ENCODE measurements at regions not wholly inside any gene's neighbourhood (a gene's known extent, or its start where the extent isn't known, plus 50 kb on each side); places are given as distances from the start of the nearest gene placed in this dataset.

DNA sequence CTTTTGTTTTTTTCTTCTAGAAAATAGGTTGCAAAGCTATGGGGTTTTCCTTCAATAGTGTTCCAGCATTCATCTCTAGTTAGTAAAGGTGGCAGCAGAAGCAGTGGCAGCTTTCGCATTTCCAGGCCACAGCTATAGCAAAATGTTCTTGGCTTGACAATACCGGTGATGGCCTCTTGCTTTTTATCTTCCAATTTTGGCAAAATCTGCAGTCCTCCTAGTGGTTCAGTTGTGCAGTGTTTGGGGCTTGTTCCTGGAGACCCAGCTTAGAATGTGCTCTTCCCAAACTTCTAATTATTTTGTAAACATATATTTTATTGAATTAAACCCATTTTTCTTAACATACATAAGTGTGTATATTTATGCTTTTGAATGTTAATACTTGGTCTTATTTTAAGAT is 370.6 kb upstream of the MAN1A1 start:
- TF ChIP-seq, protein P1, sequence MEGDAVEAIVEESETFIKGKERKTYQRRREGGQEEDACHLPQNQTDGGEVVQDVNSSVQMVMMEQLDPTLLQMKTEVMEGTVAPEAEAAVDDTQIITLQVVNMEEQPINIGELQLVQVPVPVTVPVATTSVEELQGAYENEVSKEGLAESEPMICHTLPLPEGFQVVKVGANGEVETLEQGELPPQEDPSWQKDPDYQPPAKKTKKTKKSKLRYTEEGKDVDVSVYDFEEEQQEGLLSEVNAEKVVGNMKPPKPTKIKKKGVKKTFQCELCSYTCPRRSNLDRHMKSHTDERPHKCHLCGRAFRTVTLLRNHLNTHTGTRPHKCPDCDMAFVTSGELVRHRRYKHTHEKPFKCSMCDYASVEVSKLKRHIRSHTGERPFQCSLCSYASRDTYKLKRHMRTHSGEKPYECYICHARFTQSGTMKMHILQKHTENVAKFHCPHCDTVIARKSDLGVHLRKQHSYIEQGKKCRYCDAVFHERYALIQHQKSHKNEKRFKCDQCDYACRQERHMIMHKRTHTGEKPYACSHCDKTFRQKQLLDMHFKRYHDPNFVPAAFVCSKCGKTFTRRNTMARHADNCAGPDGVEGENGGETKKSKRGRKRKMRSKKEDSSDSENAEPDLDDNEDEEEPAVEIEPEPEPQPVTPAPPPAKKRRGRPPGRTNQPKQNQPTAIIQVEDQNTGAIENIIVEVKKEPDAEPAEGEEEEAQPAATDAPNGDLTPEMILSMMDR (IDR thresholded peaks at IDR 0.05; ENCODE audit: borderline replicate concordance, extremely low read depth, insufficient read depth): no peak
- intact Hi-C loops (cut with DNase I): no loop called here
- no peak overlapping the region for H3K27ac ChIP-seq (ENCODE audit: low read depth in 2 of 2, low read length in 2 of 2)
- H3K27me3 ChIP-seq (ENCODE audit: control insufficient read depth, insufficient read depth, low read length): no peaks in the 10 kb centered on the region
- H3K9ac ChIP-seq (ENCODE audit: low read length in 3 of 3): no peak overlapping the region
- no peaks in the 10 kb centered on the region for H3K9me3 ChIP-seq (ENCODE audit: control insufficient read depth in 2 of 3, insufficient read depth in 1 of 3, low read length in 3 of 3)
- no peak for DNase-seq
- no peak for FAIRE-seq
- H3K4me1 ChIP-seq (ENCODE audit: control insufficient read depth in 2 of 3, insufficient read depth in 2 of 3, low read depth in 1 of 3, low read length in 3 of 3): no peaks in the 10 kb centered on the region
- no peaks in the 10 kb centered on the region for H3K36me3 ChIP-seq (ENCODE audit: control insufficient read depth in 2 of 3, insufficient read depth in 3 of 3, low read length in 3 of 3)
- no peak overlapping the region for H3K4me3 ChIP-seq (ENCODE audit: low read length in 3 of 3)

DNA sequence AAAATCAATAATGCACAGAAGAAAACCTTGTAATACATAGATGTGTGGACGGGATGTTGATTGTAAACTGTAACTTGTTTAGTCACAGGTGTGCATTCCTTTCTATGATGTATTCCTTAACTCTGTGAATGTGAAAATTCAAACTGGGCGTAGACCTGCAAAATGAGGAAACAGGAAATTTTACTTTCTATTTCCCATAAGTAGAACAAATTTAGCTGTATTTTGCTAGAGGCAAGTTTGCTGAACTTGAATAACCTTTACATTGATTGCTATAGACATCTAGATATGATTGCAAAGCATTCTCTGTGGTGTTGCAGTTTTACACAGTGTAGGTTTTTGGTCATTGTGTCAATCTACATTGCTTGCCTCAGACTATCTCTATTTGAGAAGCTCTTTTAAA is 368.4 kb upstream of the MAN1A1 start:
- Histone ChIP-seq H3K27ac (ENCODE audit: low read depth in 2 of 2, low read length in 2 of 2) (no peak overlapping the region), H3K9ac (ENCODE audit: low read length in 3 of 3) (no peak overlapping the region), H3K4me3 (ENCODE audit: low read length in 3 of 3) (no peak overlapping the region), H3K9me3 (ENCODE audit: control insufficient read depth in 2 of 3, insufficient read depth in 1 of 3, low read length in 3 of 3) (no peaks in the 10 kb centered on the region), H3K4me1 (ENCODE audit: control insufficient read depth in 2 of 3, insufficient read depth in 2 of 3, low read depth in 1 of 3, low read length in 3 of 3) (no peaks in the 10 kb centered on the region), H3K36me3 (ENCODE audit: control insufficient read depth in 2 of 3, insufficient read depth in 3 of 3, low read length in 3 of 3) (no peaks in the 10 kb centered on the region), H3K27me3 (ENCODE audit: control insufficient read depth, insufficient read depth, low read length) (no peaks in the 10 kb centered on the region)
- DNase-seq: no peak
- TF ChIP-seq, protein P1 (IDR thresholded peaks at IDR 0.05; ENCODE audit: borderline replicate concordance, extremely low read depth, insufficient read depth): no peak
- FAIRE-seq: no peak
- intact Hi-C loops (cut with DNase I): no loop called here

DNA sequence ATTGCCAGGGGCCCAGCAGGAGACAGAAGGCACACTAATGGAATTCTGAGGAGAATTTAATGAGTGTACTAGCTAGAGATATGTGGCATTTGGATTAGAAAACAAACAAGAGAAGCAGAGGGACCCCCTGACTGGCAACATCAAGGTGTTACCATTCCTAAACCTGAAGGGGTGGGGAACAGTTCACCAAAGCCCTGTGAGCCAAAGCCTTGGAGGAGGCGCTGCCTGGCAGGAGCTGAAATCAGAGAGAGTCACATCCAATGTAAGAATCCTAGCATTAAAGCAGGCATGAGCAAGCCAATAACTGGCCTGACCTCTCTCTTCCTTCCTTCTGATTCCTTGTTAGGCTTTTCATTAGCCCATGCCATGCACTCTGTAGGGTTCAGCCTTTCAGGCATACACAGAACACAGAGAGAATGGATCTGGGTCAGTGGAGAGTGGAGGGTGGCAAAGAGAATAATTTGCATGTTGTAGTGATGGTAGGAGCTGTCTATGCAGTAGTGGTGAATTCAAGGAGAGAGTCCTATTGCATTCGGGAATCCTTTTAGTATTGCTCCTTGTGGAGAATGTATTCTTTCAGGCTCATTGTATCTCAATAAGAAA is 367.2 kb upstream of the MAN1A1 start:
- Histone ChIP-seq H3K27ac (ENCODE audit: low read depth in 2 of 2, low read length in 2 of 2) (no peak overlapping the region), H3K36me3 (ENCODE audit: control insufficient read depth in 2 of 3, insufficient read depth in 3 of 3, low read length in 3 of 3) (no peaks in the 10 kb centered on the region), H3K4me3 (ENCODE audit: low read length in 3 of 3) (no peak overlapping the region), H3K9ac (ENCODE audit: low read length in 3 of 3) (no peak overlapping the region), H3K27me3 (ENCODE audit: control insufficient read depth, insufficient read depth, low read length) (no peaks in the 10 kb centered on the region), H3K9me3 (ENCODE audit: control insufficient read depth in 2 of 3, insufficient read depth in 1 of 3, low read length in 3 of 3) (no peaks in the 10 kb centered on the region), H3K4me1 (ENCODE audit: control insufficient read depth in 2 of 3, insufficient read depth in 2 of 3, low read depth in 1 of 3, low read length in 3 of 3) (no peaks in the 10 kb centered on the region)
- TF ChIP-seq, protein P1 (IDR thresholded peaks at IDR 0.05; ENCODE audit: borderline replicate concordance, extremely low read depth, insufficient read depth): no peak
- FAIRE-seq: no peak
- intact Hi-C loops (cut with DNase I): no loop called here
- DNase-seq: no peak

DNA sequence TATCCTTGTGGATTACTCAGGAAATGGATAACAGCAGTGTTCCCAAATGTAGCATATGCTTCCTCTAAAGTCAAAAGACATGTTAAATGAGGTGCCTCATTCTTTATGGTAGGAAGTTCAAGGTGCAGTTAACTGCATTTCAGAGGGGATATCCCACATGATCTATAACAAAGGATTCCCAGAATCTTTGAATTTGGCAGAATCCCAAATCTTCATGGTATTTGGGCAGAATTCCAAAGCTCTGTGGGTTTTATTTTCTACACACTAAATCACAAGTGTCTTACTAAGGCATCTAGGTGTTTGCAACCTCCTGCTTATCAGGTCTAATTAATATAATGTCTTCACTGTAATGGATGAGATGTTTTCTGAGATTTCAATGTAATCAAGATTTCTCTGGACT is 364.3 kb upstream of the MAN1A1 start:
- Histone ChIP-seq H3K9ac (ENCODE audit: low read length in 3 of 3) (no peak overlapping the region), H3K27me3 (ENCODE audit: control insufficient read depth, insufficient read depth, low read length) (no peaks in the 10 kb centered on the region), H3K4me3 (ENCODE audit: low read length in 3 of 3) (no peak overlapping the region), H3K27ac (ENCODE audit: low read depth in 2 of 2, low read length in 2 of 2) (no peak overlapping the region), H3K9me3 (ENCODE audit: control insufficient read depth in 2 of 3, insufficient read depth in 1 of 3, low read length in 3 of 3) (no peaks in the 10 kb centered on the region), H3K36me3 (ENCODE audit: control insufficient read depth in 2 of 3, insufficient read depth in 3 of 3, low read length in 3 of 3) (no peaks in the 10 kb centered on the region), H3K4me1 (ENCODE audit: control insufficient read depth in 2 of 3, insufficient read depth in 2 of 3, low read depth in 1 of 3, low read length in 3 of 3) (no peaks in the 10 kb centered on the region)
- TF ChIP-seq, protein P1 (IDR thresholded peaks at IDR 0.05; ENCODE audit: borderline replicate concordance, extremely low read depth, insufficient read depth): no peak
- DNase-seq (peak in 2 of 5 donors; percentile 21 to 33), FAIRE-seq (no peak)
- intact Hi-C loops (cut with DNase I): no loop called here

Measured in kidney (tissue), 13 donors.